CD4-positive, alpha-beta T cell treated with Interleukin-17A for 4 hours (primary cell): ENCODE measurements at regions not wholly inside any gene's neighbourhood (a gene's known extent, or its start where the extent isn't known, plus 50 kb on each side); places are given as distances from the start of the nearest gene placed in this dataset.
A peak's percentile ranks its signal among the peaks of the same experiment; 100 is the strongest.

Experiments
- DNase-seq: peaks from one replicate; pipeline ENCODE4 v3.0.0-alpha.2; 2020; ENCODE audit warnings: mixed read lengths

DNA sequence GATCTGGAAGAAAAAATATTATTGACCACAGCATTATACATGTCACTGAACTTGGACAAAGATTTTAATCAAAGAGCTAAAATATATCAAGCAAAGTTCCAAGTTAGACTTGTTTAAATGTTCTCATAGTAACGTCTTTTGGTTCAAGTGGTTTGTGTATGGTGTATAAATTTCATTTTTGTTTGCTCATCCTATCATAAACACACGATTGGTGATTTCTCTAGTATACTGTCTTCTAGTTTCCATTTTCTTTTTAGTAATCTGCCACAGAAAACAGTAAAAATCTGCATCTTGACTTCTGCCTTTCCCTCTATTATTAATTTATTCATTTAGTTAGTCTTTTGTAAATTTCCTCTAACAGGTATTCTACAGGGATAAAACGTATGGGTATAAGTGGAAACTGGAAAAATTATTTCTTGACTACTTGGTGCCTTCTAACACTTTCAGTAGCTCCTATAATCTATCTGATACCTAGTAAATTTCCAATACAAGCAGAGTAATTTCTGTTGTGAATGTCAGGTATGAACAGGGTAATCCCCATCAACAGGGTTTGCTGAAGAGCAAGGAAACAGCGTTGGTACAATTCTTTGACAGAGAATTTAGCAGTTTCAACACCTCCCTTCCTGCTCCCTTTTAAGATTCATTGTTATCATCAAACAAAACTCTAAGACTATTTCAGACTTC, 268.0 kb downstream of the PTPRC start:
- DNase-seq: no peak

DNA sequence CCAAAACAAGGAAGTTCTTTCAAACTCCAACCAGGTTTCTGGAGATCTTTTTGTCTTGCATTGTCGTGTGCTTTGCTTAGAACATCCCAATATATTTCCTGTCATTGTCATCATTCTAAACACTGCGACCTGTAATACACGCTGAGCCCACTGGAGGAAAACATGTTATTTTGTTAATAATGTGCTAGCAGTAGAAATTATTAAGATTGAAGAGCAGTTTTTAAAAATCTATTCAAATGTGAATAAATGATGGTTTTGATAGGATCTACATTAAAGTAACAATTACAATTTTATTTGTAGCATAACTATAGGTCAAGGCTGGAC, 268.5 kb downstream of the PTPRC start:
- no peak for DNase-seq

DNA sequence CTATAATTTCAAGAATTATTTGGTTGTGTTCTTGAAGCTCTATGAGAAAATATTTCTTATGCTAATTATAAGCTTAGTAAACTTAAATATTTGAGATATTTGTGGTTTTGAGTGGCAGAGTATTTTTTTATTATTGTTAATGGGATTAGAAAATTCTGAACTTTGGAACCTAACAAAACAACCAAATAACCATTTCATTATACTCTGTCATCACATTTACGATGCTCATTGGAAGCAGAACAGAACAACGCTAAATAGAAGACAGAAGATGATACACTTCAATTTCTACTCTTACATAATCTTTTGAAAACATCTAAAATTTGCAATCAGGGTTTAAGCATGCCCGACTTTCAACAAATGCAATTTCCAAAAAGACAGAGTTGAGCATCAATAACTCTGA, 270.2 kb downstream of the PTPRC start:
- no peak for DNase-seq

DNA sequence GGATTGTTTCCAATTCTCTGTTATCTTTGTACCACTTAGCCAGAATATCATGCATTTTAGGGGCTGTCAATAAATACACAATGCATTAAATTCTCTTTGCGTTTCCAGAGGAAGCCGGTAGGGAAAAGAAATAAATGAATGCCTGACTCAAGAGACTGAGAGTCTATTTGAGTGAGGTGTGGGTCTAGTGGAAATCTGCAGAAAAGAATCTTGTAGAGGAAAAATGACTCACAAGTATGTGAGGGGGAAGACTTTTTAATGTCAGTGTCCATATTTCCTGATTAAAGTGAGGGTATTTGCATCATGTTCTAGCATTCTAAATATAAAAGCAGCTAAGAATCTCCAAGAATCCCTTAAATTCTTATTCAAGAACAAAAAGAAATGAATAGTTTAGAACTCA, 271.1 kb downstream of the PTPRC start:
- DNase-seq: no peak

DNA sequence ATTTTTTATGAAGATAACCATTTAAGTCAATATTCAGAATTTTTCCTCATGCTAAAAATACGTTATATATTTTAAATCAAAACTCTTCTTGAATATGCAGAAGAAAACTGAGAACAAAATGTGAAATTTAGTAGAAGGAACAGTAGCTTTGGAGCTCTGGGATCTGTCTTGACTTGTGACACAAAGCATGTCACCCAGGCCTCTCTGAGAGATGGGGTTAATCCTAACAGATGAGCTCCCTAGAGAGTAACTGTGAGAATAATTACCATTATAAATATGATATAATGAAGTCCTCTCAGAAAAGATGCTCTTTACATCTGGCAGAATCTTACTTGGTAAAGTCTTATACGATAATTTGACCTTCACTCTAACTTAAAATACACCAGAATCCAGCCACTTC, 272.0 kb downstream of the PTPRC start:
- no peak for DNase-seq

DNA sequence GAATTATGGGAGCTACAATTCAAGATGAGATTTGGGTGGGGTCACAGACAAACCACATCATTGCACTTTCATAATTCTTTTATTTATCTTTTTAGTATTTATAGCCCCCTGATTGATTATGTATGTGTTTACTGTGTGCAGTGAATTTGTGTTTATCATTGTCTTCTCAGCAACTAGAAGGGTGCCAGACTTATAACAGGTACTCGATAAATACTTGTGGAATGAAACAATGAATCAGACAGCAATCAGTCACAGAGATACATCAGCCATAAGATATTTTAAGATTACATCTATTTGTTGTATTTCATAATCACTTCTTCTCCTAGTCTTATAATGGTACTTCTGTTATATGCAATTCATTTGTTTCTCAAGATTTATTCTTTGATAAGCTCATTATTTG, 273.2 kb downstream of the PTPRC start:
- DNase-seq: no peak

DNA sequence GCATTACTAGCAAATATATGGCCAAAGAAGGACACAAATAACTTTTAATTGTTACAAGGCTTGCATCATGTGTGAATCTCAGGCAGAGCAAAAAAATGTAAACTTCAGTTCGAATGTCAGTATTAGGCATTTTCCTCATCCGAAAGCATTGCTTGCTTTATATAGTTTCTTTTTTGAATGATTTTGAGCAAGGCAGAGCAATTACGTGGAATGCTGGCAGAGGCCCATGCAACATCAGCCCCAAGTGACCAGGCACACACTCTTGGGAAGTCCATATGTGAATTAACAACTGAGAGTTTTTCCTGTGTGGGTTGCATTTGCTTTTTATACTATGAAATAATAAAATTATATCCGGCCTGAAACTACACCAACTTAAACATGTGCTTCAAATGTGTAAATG, 274.8 kb downstream of the PTPRC start:
- DNase-seq: no peak

DNA sequence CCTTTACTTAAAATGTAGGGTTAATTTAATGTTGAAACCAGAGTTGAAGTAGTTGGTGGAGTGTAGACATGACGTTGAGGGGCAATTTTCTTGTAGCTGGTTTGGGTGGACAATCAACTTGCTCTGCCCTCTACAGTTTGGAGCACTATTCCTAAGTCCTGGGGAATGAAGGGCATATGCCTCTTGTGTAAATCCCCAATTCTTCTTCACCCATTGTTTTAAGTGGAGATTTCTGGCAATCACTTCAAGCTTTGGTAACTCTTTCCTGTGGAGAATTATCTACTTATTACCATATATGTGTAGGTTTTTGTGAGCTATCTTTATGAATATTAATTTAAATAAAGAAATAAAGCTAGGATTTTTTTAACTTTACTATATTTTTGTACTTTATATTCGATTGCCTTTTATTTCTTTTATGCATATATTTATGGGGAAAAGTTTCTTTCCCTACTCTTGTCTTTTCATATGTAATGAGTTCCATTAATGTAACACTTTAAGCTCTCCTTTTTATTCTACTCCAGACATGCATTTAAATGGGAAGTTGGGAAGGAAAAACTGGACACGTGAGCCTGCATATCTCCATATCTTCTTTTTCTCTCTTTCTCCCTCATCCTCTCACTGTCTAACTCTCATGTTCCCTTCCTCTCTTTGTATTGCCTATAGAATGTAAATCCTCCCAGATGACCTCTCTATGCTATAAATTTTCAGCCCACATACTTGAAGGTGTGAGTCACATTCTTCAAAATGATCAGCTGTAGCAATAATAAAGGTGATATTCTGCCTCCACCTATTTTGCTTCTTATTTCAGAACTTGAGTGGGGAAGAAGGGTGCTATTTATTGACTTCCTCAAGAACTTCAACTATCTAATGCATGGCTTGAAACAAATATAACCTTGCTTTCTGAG, 276.7 kb downstream of the PTPRC start:
- DNase-seq: no peak

DNA sequence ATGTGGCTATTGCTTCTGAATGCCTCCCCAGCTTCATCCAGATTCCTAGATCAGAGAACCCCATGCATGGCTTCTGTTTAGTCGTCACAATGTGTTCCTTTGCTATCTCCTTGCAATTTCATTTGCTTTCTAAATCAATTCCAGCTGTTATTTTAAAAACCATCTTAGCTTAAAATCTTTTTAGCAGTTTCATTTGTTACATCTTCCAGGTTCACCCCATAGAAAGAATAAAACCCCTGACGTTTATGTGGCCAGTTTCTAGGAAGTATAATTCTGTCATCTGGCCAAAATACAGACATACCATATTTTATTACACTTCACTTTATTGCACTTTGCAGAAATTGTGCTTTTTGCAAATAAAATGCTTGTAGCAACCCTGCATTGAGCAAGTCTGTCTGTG, 278.4 kb downstream of the PTPRC start:
- DNase-seq: no peak

DNA sequence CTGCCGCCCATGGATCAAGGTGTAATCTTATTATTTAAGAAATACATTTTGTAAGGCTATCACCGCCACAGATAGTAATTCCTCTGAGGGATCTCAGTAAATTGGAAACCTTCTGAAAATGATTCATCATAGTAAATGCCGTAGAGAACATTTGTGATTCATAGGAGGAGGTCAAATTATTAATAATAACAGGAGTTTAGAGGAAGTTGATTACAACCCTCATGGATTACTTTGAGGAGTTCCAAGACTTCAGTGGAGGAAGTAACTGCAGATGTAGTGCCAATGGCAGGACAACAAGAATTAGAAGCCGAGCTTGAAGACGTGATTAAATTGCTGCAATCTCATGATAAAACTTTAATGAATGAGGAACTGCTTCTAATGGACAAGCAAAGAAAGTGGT, 280.1 kb downstream of the PTPRC start:
- no peak for DNase-seq

DNA sequence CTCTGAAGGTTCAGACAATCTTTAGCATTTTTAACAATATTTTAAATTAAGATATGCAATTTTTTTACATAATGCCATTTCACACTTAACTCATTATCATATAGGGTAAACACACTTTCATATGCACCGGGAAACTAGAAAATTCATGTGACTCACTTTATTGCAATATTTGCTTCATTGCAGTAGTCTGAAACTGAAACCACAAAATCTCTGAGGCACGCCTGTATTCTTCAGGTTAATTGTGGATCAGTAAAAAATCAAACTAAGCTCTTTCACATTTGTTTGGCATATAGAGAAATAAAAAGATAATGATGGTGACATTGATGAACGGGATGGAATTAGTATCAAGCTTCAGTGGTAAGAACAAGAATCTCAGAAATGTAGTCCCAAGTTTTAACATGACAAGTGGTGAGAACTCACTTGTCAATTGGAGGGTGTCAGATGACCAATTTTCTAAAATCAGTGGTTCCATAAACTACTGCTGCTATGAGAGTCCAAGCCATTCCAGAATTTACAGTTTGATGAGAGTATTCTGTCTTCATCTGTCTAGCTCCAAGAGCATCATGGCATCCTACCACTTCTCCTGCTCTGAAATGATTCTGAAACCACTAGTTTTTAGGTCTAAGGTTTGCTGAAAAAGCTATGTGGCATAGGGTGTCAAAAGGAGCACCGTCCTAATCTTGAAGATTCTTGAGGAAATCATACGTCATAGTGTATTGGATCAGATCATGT, 281.0 kb downstream of the PTPRC start:
- DNase-seq: peak; percentile 15

DNA sequence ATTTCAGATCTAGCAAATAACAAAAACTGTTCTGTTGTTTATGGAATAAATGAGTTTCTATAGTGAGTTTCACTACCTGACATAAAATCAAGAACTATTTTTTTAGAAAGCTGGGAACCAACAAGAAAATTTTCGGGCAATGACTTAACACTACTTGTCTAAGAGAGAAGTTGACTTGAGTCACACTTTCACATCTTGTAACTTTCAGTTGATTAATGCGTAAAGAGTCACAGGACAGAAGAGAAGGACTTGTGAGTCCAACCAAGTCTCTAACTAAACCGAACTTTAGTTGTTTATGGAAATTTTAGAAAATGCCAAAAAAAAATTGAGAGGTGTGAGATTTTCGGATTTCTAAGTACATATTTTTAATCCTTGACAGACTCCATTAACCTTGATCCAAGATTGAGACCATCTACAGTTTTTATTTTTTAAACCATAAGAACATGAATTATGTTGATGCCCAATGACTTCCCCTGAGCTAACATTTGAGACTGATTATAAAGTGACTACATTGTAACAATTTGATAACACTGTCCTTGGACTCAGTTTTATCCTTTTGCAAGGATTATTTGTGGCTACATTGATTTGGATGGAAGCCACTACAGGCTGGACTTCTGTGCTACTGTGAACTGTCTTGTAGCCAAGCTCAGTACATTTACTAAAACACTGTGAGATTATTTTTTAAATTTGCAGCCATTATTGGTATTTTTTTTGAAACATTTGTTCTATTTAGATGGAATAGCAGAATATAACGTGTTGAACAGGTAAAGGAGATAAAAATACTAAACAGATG, 284.0 kb downstream of the PTPRC start:
- no peak for DNase-seq

DNA sequence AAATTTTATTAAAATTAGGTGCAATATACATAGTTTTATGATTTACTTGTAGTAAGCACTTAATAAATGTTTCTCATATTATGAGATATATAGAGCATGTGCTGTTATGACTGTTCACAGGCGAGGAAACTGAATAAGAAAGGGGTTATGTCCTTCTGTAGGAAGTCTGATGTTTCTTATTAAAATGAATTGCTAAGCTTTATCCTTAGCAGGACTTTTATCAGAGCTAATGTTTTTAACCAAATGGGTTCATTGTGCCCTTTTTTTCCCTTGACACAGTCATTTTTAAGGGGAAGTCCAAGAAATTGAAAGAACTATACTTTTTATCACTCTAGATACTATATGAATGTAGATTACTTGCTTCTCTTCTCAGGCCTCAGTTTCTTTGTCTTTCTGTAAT, 285.2 kb downstream of the PTPRC start:
- DNase-seq: no peak

DNA sequence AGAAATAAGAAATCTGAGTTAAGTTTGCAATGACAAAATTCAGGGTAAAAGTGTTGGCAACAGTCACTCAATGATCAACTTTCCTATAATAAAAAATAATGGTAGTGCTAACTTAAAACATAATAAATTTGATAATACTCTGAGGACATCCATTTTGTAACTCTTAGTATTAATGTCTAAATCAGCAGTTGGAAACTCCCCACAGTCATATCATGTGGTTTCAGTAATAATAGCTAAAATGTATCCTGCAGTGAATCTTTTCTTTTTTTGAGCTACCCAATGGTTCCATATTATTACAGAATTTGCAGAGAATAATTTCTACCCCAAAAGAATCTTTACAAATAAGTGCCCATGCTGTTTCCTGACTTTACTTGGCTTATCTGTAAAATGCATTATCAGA, 286.7 kb downstream of the PTPRC start:
- no peak for DNase-seq

DNA sequence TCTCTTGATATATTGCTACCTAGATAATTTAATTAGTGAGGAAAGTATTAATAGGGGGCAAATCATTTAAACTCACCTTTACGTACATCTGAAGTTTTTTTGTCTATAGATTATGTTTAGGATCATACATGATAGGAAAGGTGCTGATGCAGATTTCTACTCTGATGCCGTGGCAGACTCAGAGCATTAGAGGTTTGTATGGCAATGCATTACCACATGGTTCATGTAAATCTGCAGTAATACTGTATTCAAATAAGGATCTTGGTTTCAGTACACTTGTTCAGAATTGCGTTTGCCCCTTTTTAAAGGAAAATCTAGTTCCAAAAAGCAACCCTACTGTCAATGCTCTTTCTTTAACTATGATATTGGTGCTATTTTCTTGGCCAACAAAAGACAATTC, 288.3 kb downstream of the PTPRC start:
- no peak for DNase-seq

DNA sequence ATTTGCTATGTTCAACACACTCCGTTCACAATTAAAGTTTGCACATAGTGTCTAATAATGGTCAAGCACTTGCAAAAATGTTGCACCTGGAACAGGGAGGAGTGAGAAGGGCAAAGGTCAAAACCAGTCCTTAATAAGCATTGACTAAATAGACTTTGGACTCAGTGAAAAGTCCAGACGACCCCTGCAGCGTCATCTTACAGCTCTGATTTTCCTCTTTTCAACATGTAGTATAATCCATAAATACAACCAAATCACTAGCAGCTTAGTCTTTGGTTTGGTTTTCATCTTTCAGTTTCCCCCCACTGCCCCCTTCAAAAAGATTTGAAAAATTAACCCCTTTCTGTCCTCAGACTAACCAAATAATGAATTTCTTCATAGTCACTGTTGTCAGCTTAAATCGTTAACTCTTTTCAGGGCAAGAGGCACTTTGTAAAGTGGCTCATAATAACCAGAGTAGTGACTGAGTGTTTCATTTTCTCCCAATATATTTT, 290.3 kb downstream of the PTPRC start:
- DNase-seq: no peak

DNA sequence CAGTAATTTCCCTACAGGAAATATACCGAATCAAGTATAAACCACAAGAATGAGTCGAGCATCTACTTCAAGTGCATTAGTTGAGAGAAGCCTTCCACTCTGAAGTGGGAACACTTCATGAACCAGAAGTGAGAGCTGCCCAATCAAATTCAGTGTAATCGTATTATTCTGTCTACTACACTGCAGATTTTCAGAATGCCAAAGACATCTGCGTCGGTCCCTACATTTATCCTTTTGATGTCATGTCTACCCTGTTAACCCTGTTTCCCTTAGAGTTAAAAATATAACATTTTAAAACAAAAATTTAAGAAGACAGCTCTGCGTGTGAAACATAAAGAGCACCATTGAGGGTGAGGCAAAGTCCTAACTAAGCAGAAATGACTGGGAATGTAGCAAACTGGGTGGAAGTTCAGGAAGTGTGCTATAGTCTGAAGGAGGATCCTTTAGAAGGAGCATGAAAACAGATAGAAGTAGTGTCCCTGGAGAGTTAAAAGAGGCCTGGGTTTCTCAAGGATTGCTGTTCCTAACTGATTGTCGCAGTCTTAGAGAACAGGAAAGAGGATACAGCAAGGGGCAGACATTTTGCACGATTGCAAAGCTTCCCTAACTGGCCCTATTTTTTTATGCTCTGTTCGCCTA, 291.2 kb downstream of the PTPRC start:
- DNase-seq: peak; percentile 22

DNA sequence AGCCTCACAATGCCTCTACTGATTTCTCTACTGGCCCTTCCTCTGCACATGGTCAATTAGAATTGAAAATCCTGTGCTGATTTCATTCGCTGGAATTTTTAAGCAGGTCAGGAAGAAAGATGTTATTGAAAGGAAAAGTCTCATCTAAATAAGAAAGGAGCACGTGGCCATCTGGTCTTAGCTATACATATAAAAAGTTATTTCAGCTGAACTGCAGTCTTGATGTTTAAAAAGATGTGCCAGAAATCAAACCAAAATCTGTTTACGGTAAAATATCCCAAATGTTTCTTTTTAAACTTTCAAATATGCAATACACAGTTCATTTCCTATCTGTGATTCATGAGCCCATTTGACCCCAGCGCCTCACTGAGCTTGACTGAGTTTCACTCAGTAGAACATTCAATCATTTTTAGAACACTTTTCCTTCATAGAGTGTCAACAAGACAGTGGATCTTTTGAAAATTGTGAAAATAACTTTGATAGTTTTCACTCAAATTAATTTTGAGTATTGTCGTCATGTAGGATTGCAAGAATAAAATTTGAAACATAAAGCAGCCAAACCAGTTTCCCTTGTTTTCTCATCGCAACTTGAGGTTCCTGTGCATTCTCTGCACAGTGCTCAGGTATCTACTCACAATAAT, 293.6 kb downstream of the PTPRC start:
- DNase-seq: peak; percentile 42

DNA sequence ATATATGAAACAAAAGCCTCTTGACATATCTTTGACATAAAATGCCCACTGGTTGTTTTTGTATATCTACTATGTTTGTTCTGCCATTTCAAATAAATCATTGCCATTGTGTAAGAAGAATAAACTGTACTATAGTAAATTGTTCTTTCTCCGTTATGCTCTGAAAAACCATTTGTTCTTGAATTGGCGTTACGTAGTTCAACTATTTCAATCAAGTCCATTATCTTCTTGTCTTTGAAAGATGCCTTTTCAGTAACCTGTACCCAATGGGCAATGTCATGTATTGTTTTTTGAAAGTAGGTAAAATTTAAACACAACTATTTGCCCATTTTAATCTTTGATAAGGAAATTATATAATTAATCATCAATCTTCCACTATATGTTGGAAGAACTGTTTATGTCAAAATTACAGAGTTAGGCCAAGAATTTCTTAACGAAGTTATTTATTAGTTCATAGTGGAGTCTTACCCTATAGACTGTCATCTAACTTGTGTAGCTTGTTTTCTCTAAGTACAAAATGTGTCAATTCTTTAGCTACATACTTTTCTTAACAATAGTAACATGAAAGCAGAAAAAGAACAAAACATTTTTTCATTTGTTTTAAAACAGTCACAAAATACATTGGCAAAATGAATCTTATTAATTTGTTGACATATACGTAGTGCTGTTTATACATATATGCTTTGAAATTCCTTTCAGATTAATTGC, 294.8 kb downstream of the PTPRC start:
- no peak for DNase-seq

DNA sequence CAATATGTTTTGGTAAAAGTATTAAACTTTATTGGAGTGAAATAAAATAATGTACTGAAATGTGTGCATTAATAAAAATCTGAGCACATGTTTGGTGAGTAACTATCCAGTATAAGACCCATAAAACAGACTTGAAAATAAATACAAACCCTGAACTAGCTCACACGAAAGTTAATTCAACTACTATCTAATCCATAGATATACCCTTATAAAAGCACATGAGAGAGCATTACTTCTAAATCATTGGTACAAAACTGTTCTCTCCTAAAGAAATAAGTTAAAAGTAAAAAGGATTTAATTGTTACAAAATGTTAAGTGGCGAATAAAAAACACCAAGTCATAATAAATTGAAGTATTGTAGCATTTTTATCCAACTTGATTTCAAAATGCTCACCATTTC, 295.6 kb downstream of the PTPRC start:
- no peak for DNase-seq

DNA sequence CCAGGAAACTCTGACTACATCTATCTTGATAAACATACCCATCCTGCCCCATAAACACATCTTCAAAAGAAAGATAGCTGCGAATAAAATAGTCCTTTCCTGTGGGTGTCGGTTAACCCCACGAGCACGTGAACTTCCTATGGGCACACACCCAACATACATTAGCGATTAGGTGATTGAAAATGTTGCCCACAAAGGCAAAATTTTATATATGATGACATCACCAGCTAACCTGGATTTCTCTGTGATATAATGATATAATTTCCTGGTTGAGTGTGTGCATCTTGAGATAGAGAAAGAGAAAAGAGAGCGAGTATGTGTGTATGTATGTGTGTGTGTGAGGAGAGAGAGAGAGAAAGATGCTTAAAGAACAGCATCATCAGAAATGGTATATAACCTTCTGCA, 296.1 kb downstream of the PTPRC start:
- peak; percentile 65 for DNase-seq
